LNCaP clone FGC (cell line): ENCODE measurements at regions not wholly inside any gene's neighbourhood (a gene's known extent, or its start where the extent isn't known, plus 50 kb on each side); places are given as distances from the start of the nearest gene placed in this dataset.
"Not testable (repeated sequence)": the region's sequence is repeated elsewhere in the genome, so short reads cannot be mapped to it uniquely, and the experiment has no call there.

Experiments used
- DNase-seq: peaks from one replicate; pipeline ENCODE4 v3.0.0-alpha.2; 2011; ENCODE audit warnings: low read depth
- H3K4me3 ChIP-seq: 2 replicates; pipeline ENCODE4 v1.5.1; 2011; ENCODE audit warnings: mild to moderate bottlenecking, low read depth, low read length, control low read depth
- CTCF ChIP-seq: IDR thresholded peaks from 2 replicates; pipeline ENCODE4 v1.5.1; 2012; ENCODE audit warnings: mild to moderate bottlenecking; ENCODE audit not compliant: control insufficient read depth, insufficient read depth; ENCODE audit errors: extremely low read depth

GRCh38 chr3:139109271-139109670 is 64.6 kb upstream of the PRR23C start:
- TF ChIP-seq CTCF, result no peak
- no peak overlapping the region for H3K4me3 ChIP-seq
- no peak for DNase-seq

GRCh38 chr3:139110072-139110830 is 65.6 kb upstream of the PRR23C start:
- peak; percentile 78 for DNase-seq
- no peak overlapping the region for H3K4me3 ChIP-seq
- TF ChIP-seq CTCF, result no peak

GRCh38 chr3:139110929-139111328 is 66.2 kb upstream of the PRR23C start:
- DNase-seq, H3K4me3 ChIP-seq: not testable (repeated sequence)

GRCh38 chr3:139111392-139112229 is 66.9 kb upstream of the PRR23C start:
- no peak for DNase-seq
- no peak overlapping the region for H3K4me3 ChIP-seq
- TF ChIP-seq CTCF, result peak; percentile 86

GRCh38 chr3:139112230-139112558 is 67.5 kb upstream of the PRR23C start:
- no peak for TF ChIP-seq CTCF
- no peak overlapping the region for H3K4me3 ChIP-seq

GRCh38 chr3:139113231-139113992 is 68.7 kb upstream of the PRR23C start:
- H3K4me3 ChIP-seq, result no peak overlapping the region
- no peak for DNase-seq
- TF ChIP-seq CTCF, result 0 out of 2 replicates have a peak, but pooled peaks have one; percentile 13

More at GRCh38 chr3:139112230-139112558, 67.5 kb upstream of the PRR23C start:
- DNase-seq, result no peak

GRCh38 chr3:139113993-139114375 is 69.3 kb upstream of the PRR23C start:
- no peak overlapping the region for H3K4me3 ChIP-seq
- no peak for DNase-seq
- no peak for TF ChIP-seq CTCF

GRCh38 chr3:139116631-139117030 is 71.9 kb upstream of the PRR23C start:
- DNase-seq, H3K4me3 ChIP-seq: not testable (repeated sequence)
